GM19324 (cell line): ENCODE measurements at regions not wholly inside any gene's neighbourhood (a gene's known extent, or its start where the extent isn't known, plus 50 kb on each side); places are given as distances from the start of the nearest gene placed in this dataset.
"Not testable (repeated sequence)": the region's sequence is repeated elsewhere in the genome, so short reads cannot be mapped to it uniquely, and the experiment has no call there.

Source experiments
- ATAC-seq: cut with Tn5 transposase; IDR thresholded peaks from one replicate; pipeline ENCODE4 v1.9.1; 2021; ENCODE audit warnings: mild to moderate bottlenecking, moderate library complexity; ENCODE audit not compliant: unreplicated experiment, low FRiP score

- ATAC-seq, result no peak
These were observed 237.2 kb downstream of the TOMM20 start for GRCh38 chr1:234891427-234891826.

- ATAC-seq, result no peak
These were observed 239.0 kb downstream of the TOMM20 start for GRCh38 chr1:234889643-234890042.

GRCh38 chr1:234888247-234888646 is 240.4 kb downstream of the TOMM20 start:
- not testable (repeated sequence) for ATAC-seq

GRCh38 chr1:234887016-234887900 is 241.4 kb downstream of the TOMM20 start:
- no peak for ATAC-seq

GRCh38 chr1:234886081-234886984 is 242.3 kb downstream of the TOMM20 start:
- ATAC-seq, result no peak

- no peak for ATAC-seq
These were observed 243.0 kb downstream of the TOMM20 start for GRCh38 chr1:234885601-234886000.

- no peak for ATAC-seq
These were observed 243.9 kb downstream of the TOMM20 start for GRCh38 chr1:234884701-234885100.

GRCh38 chr1:234884006-234884405 is 244.6 kb downstream of the TOMM20 start:
- ATAC-seq, result no peak

GRCh38 chr1:234882898-234883297 is 245.7 kb downstream of the TOMM20 start:
- ATAC-seq, result no peak

- ATAC-seq, result peak; percentile 70
These were observed 246.5 kb downstream of the TOMM20 start for GRCh38 chr1:234881893-234882771.

- no peak for ATAC-seq
These were observed 249.2 kb downstream of the TOMM20 start for GRCh38 chr1:234879147-234880080.

GRCh38 chr1:234878288-234878687 is 250.3 kb downstream of the TOMM20 start:
- no peak for ATAC-seq

GRCh38 chr1:234877761-234878160 is 250.9 kb downstream of the TOMM20 start:
- ATAC-seq, result no peak

- no peak for ATAC-seq
These were observed 252.4 kb downstream of the TOMM20 start for GRCh38 chr1:234875953-234876855.

GRCh38 chr1:234875328-234875952 is 253.2 kb downstream of the TOMM20 start:
- no peak for ATAC-seq

GRCh38 chr1:234874291-234875288 is 254.0 kb downstream of the TOMM20 start:
- ATAC-seq, result no peak
